WTC11 (cell line): ENCODE measurements at regions not wholly inside any gene's neighbourhood (a gene's known extent, or its start where the extent isn't known, plus 50 kb on each side); places are given as distances from the start of the nearest gene placed in this dataset.

ENCODE experiments used
- ATAC-seq: fragments of 200-7000 bp; cut with Tn5 transposase; 2 replicates; pipeline ENCODE4 v1.10.0; 2021; ENCODE audit warnings: mild to moderate bottlenecking, moderate library complexity
- CTCF ChIA-PET: fragments of 300-600 bp; sonication (Branson Sonifier 250); formaldehyde crosslinking; loops from one replicate; lab custom pipeline; 2021; ENCODE audit warnings: antibody characterized with exemption; lab: Charles Lee
- POLR2A ChIA-PET: fragments of 350-600 bp; sonication (Branson Sonifier 250); formaldehyde crosslinking; loops from one replicate; lab custom pipeline; 2021; ENCODE audit warnings: antibody characterized with exemption; lab: Charles Lee
- DNase-seq: peaks from one replicate; pipeline ENCODE4 v3.0.0; 2021; ENCODE audit warnings: low spot score
- H3K27ac Mint-ChIP-seq: 2 replicates; pipeline ENCODE4 v1.8.0; 2021; ENCODE audit warnings: mixed read lengths
- H3K27me3 Mint-ChIP-seq: 2 replicates; pipeline ENCODE4 v1.8.0; 2021; ENCODE audit warnings: low read depth, mild to moderate bottlenecking, moderate library complexity, mixed read lengths
- H3K36me3 Mint-ChIP-seq: 2 replicates; pipeline ENCODE4 v1.8.0; 2021; ENCODE audit warnings: mixed read lengths
- H3K4me1 Mint-ChIP-seq: 2 replicates; pipeline ENCODE4 v1.8.0; 2022; ENCODE audit warnings: mixed read lengths
- H3K4me3 Mint-ChIP-seq: 2 replicates; pipeline ENCODE4 v1.8.0; 2021; ENCODE audit warnings: mild to moderate bottlenecking, moderate library complexity, mixed read lengths
- H3K9me3 Mint-ChIP-seq: 2 replicates; pipeline ENCODE4 v1.8.0; 2021; ENCODE audit warnings: mixed read lengths
- ATF1 ChIP-seq: sonication (generic); formaldehyde crosslinking; IDR thresholded peaks from 2 replicates; pipeline ENCODE4 v1.8.1; 2023; ENCODE audit warnings: mild to moderate bottlenecking, moderate library complexity, missing genetic modification reagents
- CDX4 ChIP-seq: fragments of 250-450 bp; sonication (Bioruptor Pico); IDR thresholded peaks from 2 replicates; pipeline ENCODE4 v1.9.0; 2021; ENCODE audit warnings: moderate library complexity, mild to moderate bottlenecking, inconsistent platforms, borderline replicate concordance
- ELF4 ChIP-seq: sonication (generic); formaldehyde crosslinking; IDR thresholded peaks from 2 replicates; pipeline ENCODE4 v1.8.1; 2022; ENCODE audit warnings: low read depth, mild to moderate bottlenecking, moderate library complexity, missing genetic modification reagents
- EMX1 ChIP-seq: fragments of 250-450 bp; sonication (Bioruptor Pico); IDR thresholded peaks from 2 replicates; pipeline ENCODE4 v1.8.0; 2021; ENCODE audit warnings: mild to moderate bottlenecking
- ERG ChIP-seq: fragments of 250-450 bp; sonication (Bioruptor Pico); IDR thresholded peaks from 2 replicates; pipeline ENCODE4 v1.8.0; 2021; ENCODE audit warnings: mild to moderate bottlenecking
- ETV6 ChIP-seq: sonication (generic); formaldehyde crosslinking; IDR thresholded peaks from 2 replicates; pipeline ENCODE4 v1.8.1; 2022; ENCODE audit warnings: mild to moderate bottlenecking, missing genetic modification reagents
- FOXJ3 ChIP-seq: sonication (generic); formaldehyde crosslinking; IDR thresholded peaks from 2 replicates; pipeline ENCODE4 v1.9.0; 2021; ENCODE audit warnings: missing genetic modification reagents, mild to moderate bottlenecking, borderline replicate concordance
- FOXK1 ChIP-seq: sonication (generic); formaldehyde crosslinking; IDR thresholded peaks from 2 replicates; pipeline ENCODE4 v1.8.0; 2022; ENCODE audit warnings: mild to moderate bottlenecking, moderate library complexity, missing genetic modification reagents
- GRHL2 ChIP-seq: fragments of 250-450 bp; sonication (Bioruptor Pico); IDR thresholded peaks from 2 replicates; pipeline ENCODE4 v1.8.0; 2022; ENCODE audit warnings: mild to moderate bottlenecking, moderate library complexity; ENCODE audit not compliant: insufficient replicate concordance, severe bottlenecking
- IRF2 ChIP-seq: sonication (generic); formaldehyde crosslinking; IDR thresholded peaks from 2 replicates; pipeline ENCODE4 v1.8.0; 2022; ENCODE audit warnings: low read depth, missing genetic modification reagents, borderline replicate concordance
- JAZF1 ChIP-seq: fragments of 250-450 bp; sonication (Bioruptor Pico); IDR thresholded peaks from 2 replicates; pipeline ENCODE4 v1.9.0; 2021; ENCODE audit warnings: moderate library complexity, mild to moderate bottlenecking, inconsistent platforms
- JUN ChIP-seq: sonication (generic); formaldehyde crosslinking; IDR thresholded peaks from 2 replicates; pipeline ENCODE4 v1.8.0; 2023; ENCODE audit warnings: mild to moderate bottlenecking, missing genetic modification reagents
- MLX ChIP-seq: sonication (generic); formaldehyde crosslinking; IDR thresholded peaks from 2 replicates; pipeline ENCODE4 v1.8.1; 2023; ENCODE audit warnings: mild to moderate bottlenecking, missing genetic modification reagents, moderate library complexity
- MXD4 ChIP-seq: fragments of 250-450 bp; sonication (Bioruptor Pico); IDR thresholded peaks from 2 replicates; pipeline ENCODE4 v1.8.0; 2021; ENCODE audit warnings: mild to moderate bottlenecking, moderate library complexity, borderline replicate concordance
- NFYB ChIP-seq: sonication (generic); formaldehyde crosslinking; conservative IDR thresholded peaks from 2 replicates; pipeline ENCODE4 v1.8.0; 2022; ENCODE audit warnings: low read depth, missing genetic modification reagents
- NR1H2 ChIP-seq: sonication (generic); formaldehyde crosslinking; IDR thresholded peaks from 2 replicates; pipeline ENCODE4 v1.9.0; 2021; ENCODE audit warnings: mild to moderate bottlenecking, moderate library complexity, missing genetic modification reagents
- OVOL2 ChIP-seq: fragments of 250-450 bp; sonication (Bioruptor Pico); IDR thresholded peaks from 2 replicates; pipeline ENCODE4 v1.9.0; 2021; ENCODE audit warnings: mild to moderate bottlenecking, borderline replicate concordance
- TCF7 ChIP-seq: sonication (generic); formaldehyde crosslinking; IDR thresholded peaks from 2 replicates; pipeline ENCODE4 v1.8.0; 2022; ENCODE audit warnings: mild to moderate bottlenecking, low read depth, missing genetic modification reagents, moderate library complexity
- TEAD1 ChIP-seq: sonication (generic); formaldehyde crosslinking; IDR thresholded peaks from 2 replicates; pipeline ENCODE4 v1.8.0; 2022; ENCODE audit warnings: mild to moderate bottlenecking, missing genetic modification reagents
- TEAD4 ChIP-seq: sonication (generic); formaldehyde crosslinking; IDR thresholded peaks from 2 replicates; pipeline ENCODE4 v1.8.0; 2022; ENCODE audit warnings: mild to moderate bottlenecking, missing genetic modification reagents
- ZNF232 ChIP-seq: sonication (generic); formaldehyde crosslinking; IDR thresholded peaks from 2 replicates; pipeline ENCODE4 v1.8.0; 2022; ENCODE audit warnings: mild to moderate bottlenecking, missing genetic modification reagents
- ZNF317 ChIP-seq: sonication (generic); formaldehyde crosslinking; IDR thresholded peaks from 2 replicates; pipeline ENCODE4 v1.8.1; 2023; ENCODE audit warnings: low read depth, mild to moderate bottlenecking, moderate library complexity, missing genetic modification reagents, borderline replicate concordance
- ZNF396 ChIP-seq: fragments of 250-450 bp; sonication (Bioruptor Pico); IDR thresholded peaks from 2 replicates; pipeline ENCODE4 v1.8.0; 2021; ENCODE audit warnings: mild to moderate bottlenecking, moderate library complexity, borderline replicate concordance
- ZNF671 ChIP-seq: fragments of 250-450 bp; sonication (Bioruptor Pico); IDR thresholded peaks from 2 replicates; pipeline ENCODE4 v1.8.0; 2021; ENCODE audit warnings: mild to moderate bottlenecking
- ZSCAN18 ChIP-seq: fragments of 250-450 bp; sonication (Bioruptor Pico); IDR thresholded peaks from 2 replicates; pipeline ENCODE4 v2.1.2; 2022; ENCODE audit warnings: mild to moderate bottlenecking, moderate library complexity
- TF ChIP-seq, protein P1 (sequence below): fragments of 250-450 bp; sonication (Bioruptor Pico); IDR thresholded peaks from 2 replicates; pipeline ENCODE4 v1.9.0; 2021; ENCODE audit warnings: mild to moderate bottlenecking
- TF ChIP-seq, protein P2 (sequence below): sonication (generic); formaldehyde crosslinking; IDR thresholded peaks from 2 replicates; pipeline ENCODE4 v1.8.0; 2022; ENCODE audit warnings: mild to moderate bottlenecking, missing genetic modification reagents
- TF ChIP-seq, protein P3 (sequence below): sonication (generic); formaldehyde crosslinking; IDR thresholded peaks from 2 replicates; pipeline ENCODE4 v1.8.1; 2022; ENCODE audit warnings: mild to moderate bottlenecking, missing genetic modification reagents, moderate library complexity, borderline replicate concordance

DNA sequence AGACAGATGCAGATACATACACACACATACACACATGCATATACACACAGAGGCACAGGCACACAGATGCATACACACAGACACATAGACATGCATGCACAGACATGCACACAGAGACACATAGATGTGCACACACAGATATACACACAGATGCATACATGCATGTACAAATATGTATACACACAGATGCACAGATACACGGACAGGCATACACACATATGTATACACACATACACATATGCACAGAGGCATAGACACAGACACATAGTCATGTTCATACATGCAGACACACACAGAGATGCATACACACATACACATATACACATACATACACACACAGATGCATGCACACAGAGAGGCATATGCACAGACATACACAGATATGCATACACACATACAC lies 437.3 kb upstream of the SMIM21 start:
- TF ChIP-seq FOXK1 (CRISPR knock-in tag) (no peak), ZNF317 (CRISPR knock-in tag) (no peak), ZNF671 (CRISPR knock-in tag) (no peak), TEAD1 (CRISPR knock-in tag) (no peak), JUN (CRISPR knock-in tag) (no peak), TEAD4 (CRISPR knock-in tag) (no peak), CDX4 (CRISPR knock-in tag) (no peak), OVOL2 (no peak), IRF2 (CRISPR knock-in tag) (no peak), ERG (CRISPR knock-in tag) (no peak), MLX (CRISPR knock-in tag) (no peak), GRHL2 (no peak), ZSCAN18 (no peak)
- TF ChIP-seq, protein P1, sequence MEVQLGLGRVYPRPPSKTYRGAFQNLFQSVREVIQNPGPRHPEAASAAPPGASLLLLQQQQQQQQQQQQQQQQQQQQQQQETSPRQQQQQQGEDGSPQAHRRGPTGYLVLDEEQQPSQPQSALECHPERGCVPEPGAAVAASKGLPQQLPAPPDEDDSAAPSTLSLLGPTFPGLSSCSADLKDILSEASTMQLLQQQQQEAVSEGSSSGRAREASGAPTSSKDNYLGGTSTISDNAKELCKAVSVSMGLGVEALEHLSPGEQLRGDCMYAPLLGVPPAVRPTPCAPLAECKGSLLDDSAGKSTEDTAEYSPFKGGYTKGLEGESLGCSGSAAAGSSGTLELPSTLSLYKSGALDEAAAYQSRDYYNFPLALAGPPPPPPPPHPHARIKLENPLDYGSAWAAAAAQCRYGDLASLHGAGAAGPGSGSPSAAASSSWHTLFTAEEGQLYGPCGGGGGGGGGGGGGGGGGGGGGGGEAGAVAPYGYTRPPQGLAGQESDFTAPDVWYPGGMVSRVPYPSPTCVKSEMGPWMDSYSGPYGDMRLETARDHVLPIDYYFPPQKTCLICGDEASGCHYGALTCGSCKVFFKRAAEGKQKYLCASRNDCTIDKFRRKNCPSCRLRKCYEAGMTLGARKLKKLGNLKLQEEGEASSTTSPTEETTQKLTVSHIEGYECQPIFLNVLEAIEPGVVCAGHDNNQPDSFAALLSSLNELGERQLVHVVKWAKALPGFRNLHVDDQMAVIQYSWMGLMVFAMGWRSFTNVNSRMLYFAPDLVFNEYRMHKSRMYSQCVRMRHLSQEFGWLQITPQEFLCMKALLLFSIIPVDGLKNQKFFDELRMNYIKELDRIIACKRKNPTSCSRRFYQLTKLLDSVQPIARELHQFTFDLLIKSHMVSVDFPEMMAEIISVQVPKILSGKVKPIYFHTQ (CRISPR knock-in tag): no peak
- TF ChIP-seq, protein P2, sequence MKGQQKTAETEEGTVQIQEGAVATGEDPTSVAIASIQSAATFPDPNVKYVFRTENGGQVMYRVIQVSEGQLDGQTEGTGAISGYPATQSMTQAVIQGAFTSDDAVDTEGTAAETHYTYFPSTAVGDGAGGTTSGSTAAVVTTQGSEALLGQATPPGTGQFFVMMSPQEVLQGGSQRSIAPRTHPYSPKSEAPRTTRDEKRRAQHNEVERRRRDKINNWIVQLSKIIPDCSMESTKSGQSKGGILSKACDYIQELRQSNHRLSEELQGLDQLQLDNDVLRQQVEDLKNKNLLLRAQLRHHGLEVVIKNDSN (CRISPR knock-in tag): no peak
- TF ChIP-seq, protein P3, sequence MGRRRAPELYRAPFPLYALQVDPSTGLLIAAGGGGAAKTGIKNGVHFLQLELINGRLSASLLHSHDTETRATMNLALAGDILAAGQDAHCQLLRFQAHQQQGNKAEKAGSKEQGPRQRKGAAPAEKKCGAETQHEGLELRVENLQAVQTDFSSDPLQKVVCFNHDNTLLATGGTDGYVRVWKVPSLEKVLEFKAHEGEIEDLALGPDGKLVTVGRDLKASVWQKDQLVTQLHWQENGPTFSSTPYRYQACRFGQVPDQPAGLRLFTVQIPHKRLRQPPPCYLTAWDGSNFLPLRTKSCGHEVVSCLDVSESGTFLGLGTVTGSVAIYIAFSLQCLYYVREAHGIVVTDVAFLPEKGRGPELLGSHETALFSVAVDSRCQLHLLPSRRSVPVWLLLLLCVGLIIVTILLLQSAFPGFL: no peak
- no peak for DNase-seq
- ATAC-seq: no peak
- H3K4me3 Mint-ChIP-seq: no peak overlapping the region
- H3K27ac Mint-ChIP-seq: no peak overlapping the region
- POLR2A ChIA-PET: no interaction called here
- peaks cover 13% of the 10 kb centered on the region for H3K4me1 Mint-ChIP-seq
- H3K9me3 Mint-ChIP-seq: peaks cover 15% of the 10 kb centered on the region
- CTCF ChIA-PET: no interaction called here
- H3K36me3 Mint-ChIP-seq: 0 out of 2 replicates have a peak, but pooled peaks cover 1% of the 10 kb centered on the region
- no peaks in the 10 kb centered on the region for H3K27me3 Mint-ChIP-seq

DNA sequence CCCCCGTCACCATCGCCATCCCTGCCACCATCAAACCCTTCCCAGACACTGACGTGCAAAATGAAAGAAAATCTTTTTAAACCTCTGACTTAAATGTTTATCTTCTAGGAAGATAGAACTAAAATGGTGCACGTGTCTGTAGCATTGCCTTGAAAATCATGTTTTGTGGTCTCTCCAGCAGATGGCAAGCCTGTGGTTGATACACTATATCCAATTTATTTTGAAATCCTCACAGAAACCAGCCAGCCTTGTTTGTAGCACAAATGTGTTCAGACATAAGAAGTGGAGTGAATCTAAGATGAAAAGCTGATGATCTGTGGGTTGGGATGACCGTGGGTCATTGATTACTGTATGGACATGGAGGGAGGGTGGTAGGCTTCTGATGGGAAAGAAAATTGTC lies 436.2 kb upstream of the SMIM21 start:
- DNase-seq: no peak
- no peak overlapping the region for H3K4me3 Mint-ChIP-seq
- no peak overlapping the region for H3K27ac Mint-ChIP-seq
- 0 out of 2 replicates have a peak, but pooled peaks cover 3% of the 10 kb centered on the region for H3K36me3 Mint-ChIP-seq
- ChIA-PET POLR2A (no interaction called here), CTCF (interaction anchor here (1.2 kb wide), 1 partner anchor 9 kb away, joined by 3 read pairs; no protein-coding TSS in a partner anchor)
- peaks cover 18% of the 10 kb centered on the region for H3K9me3 Mint-ChIP-seq
- H3K4me1 Mint-ChIP-seq: peaks cover 12% of the 10 kb centered on the region
- no peaks in the 10 kb centered on the region for H3K27me3 Mint-ChIP-seq
- ATAC-seq: no peak
- TF ChIP-seq TCF7 (CRISPR knock-in tag): no peak
- TF ChIP-seq NFYB: no peak
- TF ChIP-seq ZNF671 (CRISPR knock-in tag): no peak
- TF ChIP-seq ETV6: no peak
- no peak for TF ChIP-seq EMX1 (CRISPR knock-in tag)
- no peak for TF ChIP-seq MLX (CRISPR knock-in tag)
- TF ChIP-seq ZNF232 (CRISPR knock-in tag): no peak
- TF ChIP-seq JAZF1 (CRISPR knock-in tag): no peak
- TF ChIP-seq GRHL2: no peak
- no peak for TF ChIP-seq FOXJ3
- TF ChIP-seq ELF4: no peak
- TF ChIP-seq ATF1 (CRISPR knock-in tag): no peak
- no peak for TF ChIP-seq ZNF396 (CRISPR knock-in tag)
- TF ChIP-seq NR1H2 (CRISPR knock-in tag): no peak
- TF ChIP-seq MXD4 (CRISPR knock-in tag): no peak
